ELR (cell line): ENCODE measurements at regions not wholly inside any gene's neighbourhood (a gene's known extent, or its start where the extent isn't known, plus 50 kb on each side); places are given as distances from the start of the nearest gene placed in this dataset.
"Not testable (repeated sequence)": the region's sequence is repeated elsewhere in the genome, so short reads cannot be mapped to it uniquely, and the experiment has no call there.

Source experiments
- DNase-seq: peaks from one replicate; pipeline ENCODE4 v3.0.0-alpha.2; 2015; ENCODE audit warnings: low read depth

DNA sequence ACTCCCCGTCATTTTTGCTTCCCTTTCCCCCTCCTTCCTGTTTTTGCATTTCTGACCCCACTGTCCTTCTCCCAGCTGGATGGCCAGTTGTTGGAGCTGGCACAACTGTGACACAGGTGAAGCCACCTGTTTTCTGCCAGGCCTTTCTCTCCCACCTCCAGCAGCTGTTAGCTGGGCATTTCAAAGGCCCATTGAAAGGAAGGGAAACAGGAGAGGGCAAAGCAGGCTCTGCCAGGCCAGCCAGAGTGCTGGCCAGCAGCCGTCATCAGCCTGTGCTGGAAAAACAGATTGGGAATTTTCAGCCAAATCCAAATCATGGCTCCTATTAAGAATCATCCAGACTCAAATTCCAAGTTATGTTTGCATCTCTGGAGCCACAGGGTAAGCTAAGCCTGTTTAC is 155.2 kb upstream of the C2CD4B start:
- DNase-seq = no peak

DNA sequence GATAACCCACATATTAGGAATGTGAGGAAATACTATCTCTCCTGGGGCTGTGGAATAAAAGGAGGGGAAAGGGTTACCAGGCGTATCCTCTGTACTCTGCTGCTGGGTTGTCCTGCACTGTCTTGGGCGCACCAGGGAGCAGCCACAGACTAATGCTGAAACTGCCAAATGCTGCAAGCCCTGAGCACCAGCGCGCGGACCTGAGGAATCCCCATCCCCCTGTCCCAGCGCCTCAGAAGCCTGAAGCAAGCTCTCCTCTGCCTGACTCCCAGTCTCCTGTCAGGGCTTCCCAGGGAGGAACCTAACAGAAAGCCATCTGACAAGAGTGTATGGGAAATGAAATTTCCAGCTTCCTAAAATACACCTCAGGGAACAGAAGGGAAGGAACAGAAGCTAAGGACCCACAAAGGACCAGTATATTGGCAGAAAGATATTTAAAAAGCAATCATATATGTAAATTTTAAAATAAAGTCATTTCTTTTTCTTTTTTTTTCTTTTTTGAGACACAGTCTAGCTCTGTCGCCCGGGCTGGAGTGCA is 158.3 kb upstream of the C2CD4B start:
- DNase-seq = no peak

DNA sequence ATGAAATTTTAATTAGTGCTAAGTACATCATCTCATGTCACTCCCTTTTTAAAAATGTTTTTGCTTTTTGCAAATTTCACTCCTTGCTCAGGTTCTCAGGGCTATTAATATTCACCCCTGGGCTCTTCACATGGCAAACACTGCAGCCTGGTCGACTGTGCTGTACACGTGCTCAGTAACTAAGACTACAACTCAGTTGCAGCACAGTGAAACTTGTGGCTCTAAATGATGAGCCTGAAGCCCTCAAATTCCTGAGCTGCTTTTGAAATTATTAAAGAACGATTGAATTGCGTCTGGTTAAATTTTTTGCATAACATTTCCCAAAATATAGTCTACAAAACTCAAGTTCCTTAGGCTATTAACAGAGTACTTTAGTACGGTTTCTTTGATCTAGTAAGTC is 159.3 kb upstream of the C2CD4B start:
- no peak for DNase-seq

DNA sequence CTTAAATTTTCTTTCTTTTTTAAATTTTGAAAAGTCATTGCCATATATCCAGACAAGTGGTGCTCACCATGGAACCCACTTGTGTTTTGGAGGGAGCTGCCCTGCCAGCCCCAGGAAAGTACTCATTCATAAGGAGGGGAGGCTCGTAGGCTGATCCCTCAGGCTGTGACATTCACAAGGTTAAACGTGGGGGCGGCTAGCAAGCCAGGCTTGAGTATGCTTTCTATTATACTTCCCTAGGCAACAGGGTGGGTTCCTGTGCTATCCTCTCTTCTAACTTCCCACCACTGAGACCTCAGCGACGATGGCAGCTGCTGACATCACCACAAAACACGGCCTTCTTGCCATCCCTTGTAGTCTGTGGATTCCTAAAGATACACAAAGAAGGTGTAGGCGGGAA is 160.5 kb upstream of the C2CD4B start:
- no peak for DNase-seq

DNA sequence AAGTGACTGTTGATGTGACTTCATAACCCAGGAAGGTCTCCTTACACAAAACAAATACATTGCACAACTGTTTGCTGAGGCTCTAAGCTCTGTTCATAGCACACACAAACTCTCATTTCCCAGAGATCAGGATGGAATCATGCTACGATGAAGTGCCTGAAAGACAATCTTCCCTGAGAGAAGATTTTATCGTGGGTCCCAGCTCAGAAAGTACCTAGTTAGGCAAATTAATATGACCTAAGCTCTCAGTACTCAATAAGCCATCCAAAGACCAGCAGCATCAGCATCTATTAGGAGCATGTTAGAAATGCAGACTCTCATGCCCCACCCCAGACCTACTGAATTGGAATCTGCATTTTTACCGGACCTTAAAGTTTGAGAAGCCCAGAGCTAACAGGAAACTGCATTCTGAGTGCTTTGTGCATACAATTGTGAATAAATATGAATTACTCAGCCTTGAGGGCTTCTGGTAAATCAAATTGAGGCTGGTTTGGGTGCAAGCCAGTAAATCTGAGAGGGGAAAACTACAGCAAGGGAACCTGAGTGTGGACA is 161.5 kb upstream of the C2CD4B start:
- no peak for DNase-seq

DNA sequence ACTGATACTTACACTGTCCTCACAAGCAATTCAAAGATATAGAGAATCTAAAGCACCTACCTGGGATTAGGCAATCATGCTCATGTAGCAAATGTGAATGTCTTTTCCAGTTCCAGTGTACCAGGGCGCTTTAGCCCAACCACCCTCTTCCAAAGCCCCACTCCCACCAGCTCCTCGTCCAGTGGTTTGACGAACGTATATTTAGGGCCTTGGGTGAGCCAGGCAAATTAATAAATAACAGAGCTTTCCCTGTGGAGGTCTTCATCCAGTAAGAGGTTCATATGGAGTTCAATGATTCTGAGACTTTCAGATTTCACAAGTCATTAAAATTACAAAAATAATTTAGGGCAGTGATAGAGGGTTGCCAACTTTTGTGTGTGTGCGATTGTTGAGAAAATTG is 162.3 kb upstream of the C2CD4B start:
- DNase-seq = no peak

DNA sequence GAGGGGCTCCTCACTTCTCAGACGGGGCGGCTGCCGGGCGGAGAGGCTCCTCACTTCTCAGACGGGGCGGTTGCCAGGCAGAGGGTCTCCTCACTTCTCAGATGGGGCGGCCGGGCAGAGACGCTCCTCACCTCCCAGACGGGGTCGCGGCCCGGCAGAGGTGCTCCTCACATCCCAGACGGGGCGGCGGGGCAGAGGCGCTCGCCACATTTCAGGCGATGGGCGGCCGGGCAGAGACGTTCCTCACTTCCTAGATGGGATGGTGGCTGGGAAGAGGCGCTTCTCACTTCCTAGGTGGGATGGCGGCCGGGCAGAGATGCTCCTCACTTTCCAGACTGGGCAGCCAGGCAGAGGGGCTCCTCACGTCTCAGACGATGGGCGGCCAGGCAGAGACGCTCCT is 167.4 kb upstream of the C2CD4B start:
- not testable (repeated sequence) for DNase-seq

DNA sequence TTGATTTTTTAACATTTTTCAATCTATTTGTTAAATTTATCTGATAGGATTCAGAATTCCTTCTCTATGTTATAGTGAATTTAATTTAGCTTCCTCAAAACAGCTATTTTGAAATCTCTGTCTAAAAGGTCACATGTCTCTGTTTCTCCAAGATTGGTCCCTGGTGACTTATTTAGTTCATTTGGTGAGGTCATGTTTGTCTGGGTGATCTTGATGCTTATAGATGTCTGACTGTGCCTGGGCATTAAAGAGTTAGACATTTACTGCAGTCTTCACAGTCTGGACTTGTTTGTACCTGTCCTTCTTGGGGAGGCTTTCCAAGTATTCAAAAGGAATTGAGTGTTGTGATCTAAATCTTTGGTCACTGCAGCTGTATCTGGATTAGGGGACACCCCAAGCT is 169.5 kb upstream of the C2CD4B start:
- DNase-seq = no peak

DNA sequence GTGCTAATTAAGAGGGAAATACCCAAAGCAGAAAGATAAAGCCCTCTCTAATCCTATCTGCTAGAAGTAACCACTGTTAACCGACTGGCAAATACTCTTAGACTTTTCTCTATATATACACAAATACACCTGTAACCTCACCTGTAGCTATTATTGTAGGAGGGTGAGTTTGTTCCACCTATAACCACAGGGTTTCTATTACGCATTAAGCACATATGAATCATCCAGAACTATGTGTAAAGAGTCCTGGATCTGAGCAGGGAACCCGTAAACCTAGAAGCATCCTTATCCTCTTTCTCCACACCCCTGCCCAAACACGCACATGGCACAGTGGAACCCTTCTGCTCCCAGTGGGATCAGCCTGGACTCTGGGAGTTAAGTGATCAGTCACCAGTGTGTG is 172.8 kb upstream of the C2CD4B start:
- peak; percentile 8 for DNase-seq

DNA sequence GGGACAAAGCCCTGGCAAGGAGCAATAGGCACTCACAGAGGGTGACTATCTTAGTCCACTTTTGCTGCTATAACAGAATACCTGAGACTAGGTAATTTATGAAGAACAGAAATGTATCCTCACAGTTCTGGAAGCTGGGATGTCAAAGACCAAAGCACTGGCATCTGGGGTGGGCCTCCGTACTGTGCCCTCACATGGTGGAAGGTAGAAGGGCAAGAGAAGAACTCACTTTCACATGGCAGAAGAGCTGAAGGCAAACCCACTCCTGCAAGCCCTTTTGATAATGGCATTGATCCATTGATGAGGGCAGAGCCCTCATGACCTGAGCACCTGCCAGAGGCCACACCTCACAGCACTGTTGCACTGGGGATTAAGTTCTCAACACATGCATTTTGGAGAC is 173.4 kb upstream of the C2CD4B start:
- no peak for DNase-seq

DNA sequence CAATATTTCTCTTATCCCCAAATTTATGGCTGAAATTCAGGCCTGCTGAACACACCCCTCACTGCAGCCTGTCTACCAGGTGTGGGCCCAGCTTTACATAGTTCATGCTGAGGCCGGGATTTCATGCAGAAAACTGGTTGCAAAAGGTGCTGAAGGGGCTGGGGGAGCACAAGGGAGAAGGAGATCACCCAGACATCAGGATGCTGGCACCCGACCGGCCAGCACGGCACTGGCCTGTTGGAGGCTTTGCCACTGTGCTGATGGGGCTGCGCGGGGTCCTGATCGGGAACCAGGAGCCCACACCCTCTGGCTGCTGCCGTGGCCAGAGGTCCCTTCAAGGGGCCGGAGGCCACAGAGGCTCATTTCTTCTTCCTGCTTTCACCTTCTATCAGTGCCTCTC is 177.9 kb upstream of the C2CD4B start:
- DNase-seq = no peak

DNA sequence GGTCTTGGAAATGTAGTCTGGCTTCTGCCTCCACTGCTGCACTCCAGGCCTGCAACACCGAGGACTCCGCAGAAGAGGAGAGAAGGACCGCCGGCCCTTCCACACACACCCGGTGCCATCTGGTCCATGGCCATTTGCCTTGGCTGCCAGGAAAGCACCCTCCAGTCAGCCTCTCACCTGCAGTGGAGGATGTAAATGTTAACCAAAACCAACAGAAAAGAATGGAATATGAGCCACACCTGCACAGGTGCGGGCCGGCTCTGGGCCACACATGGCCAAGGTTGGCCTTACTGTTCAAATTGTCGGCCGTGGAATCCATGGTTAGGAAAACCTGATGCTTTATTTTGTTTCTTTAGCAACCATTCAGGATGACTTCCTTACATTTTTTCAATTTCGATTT is 178.3 kb upstream of the C2CD4B start:
- DNase-seq = no peak

DNA sequence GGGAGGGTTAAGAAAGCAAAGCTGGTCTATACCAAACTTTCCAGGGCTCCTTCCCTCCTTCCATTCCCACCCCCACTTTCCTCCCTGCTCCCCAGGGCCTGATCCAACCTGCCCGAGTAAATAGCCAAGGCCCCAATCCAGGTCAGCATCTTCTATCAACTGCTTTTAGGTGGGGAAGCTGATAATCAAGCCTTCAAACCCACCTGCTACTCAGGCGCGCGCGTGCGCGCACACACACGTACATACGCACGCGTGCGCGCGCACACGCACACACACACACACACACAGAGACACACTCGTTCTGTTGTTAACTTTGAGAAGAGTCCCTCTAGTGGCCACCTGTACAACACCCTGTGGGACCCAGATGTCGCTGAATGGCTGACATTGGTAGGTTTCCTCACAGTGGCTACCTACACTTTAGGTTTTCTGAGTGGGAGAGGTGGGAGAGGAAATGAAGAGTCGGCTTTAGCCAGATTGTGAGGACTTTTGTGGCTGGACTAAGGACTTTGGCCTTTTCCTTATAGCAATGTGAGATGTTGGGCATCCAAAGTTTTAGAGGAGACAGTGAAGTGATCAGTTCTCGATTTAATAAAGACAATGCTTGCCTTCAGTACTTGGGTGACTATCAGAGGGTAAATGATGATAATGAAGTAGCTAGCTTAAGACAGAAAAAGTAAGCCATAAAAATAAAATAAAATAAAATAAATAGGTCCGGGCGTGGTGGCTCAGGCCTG is 179.9 kb upstream of the C2CD4B start:
- peak; percentile 58 for DNase-seq

DNA sequence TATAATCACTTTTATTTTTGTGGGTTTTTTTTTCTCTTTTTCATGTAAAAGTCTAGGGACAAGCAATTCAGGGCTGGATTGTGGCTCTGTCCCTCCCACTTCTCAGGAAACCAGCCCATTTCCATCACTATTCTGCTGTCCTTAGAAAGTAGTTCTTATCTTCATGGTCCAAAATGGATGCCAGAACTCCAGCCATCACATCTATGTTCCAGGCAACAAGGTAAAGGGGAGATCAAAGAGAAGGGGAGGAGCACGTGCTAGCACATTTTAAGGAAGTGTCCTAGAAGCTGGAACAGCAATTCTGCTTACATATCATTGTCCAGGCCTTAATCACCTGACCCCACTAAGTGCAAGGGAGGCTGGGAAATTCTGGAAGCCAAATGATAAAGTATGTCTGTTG is 181.1 kb upstream of the C2CD4B start:
- no peak for DNase-seq

DNA sequence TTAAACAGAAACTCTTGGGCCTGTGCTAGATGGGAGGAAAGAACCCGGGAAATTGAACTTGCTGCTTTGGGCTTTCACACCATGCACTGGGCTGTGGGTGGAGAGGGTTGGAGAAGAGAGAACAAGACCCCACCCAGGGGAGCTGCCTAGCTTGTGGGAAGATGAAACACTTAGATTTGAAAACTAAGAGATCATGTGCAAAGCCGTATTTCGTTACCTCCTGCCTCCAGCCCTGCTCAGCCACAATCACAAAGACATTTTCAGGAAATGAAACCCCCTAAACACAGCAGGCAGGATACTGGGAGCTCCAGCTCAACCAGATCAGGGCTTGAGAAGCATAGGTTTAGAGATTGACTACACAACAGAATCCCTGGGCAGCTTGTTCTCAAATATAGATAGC is 183.0 kb upstream of the C2CD4B start:
- DNase-seq = no peak

DNA sequence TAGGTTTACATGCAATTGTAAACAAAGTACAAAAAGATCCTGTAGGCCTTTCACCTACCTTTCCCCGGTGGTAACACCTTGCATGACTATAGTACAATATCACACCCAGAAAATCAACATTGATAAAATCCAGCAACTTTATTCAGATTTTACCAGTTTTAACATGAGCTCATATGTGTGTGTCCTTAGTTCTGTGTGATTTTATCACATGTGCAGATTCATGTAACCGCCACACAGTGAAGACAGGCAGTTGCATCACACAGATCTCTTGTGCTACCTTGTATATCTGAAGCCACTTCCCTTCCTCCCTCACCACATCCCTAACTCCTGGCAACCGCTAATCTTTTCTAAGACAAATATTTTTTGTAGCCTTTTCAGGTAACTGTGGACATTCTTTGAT is 183.5 kb upstream of the C2CD4B start:
- no peak for DNase-seq

DNA sequence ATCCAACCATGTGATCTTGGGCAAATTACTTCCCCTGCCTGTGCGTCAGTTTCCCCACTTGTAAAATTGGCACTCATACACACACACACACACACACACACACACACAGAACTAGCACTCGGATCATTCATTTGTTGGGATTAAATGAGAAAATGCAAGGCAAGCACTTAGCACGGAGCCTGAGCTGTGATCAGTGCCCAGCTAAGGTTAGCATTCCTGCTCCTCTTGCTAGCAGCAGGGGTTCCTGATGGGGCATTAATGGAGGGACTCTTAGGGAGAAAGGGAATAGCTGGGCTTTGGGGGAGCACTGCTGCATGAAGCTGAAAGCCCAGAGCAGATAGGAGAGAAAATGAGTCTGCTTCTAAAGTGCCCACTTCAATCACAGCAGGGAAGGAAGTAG is 187.7 kb upstream of the C2CD4B start:
- DNase-seq = no peak

DNA sequence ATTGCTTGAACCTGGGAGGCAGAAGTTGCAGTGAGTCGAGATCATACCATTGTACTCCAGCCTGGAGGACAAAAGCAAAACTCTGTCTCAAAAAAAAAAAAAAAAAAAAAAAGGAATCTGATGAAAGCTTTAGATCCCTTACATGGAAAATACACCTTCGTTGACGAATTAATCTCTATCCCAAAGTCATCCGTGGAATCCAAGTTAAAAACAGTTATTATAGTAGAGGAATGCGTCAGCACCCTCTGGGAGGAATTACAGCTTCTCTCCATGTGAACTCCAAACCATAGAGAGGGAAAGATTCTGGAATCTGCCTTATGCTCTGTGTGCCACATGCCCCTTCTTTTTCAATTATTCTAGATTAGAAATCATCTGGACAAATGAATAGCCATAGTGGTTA is 192.3 kb upstream of the C2CD4B start:
- DNase-seq = no peak

DNA sequence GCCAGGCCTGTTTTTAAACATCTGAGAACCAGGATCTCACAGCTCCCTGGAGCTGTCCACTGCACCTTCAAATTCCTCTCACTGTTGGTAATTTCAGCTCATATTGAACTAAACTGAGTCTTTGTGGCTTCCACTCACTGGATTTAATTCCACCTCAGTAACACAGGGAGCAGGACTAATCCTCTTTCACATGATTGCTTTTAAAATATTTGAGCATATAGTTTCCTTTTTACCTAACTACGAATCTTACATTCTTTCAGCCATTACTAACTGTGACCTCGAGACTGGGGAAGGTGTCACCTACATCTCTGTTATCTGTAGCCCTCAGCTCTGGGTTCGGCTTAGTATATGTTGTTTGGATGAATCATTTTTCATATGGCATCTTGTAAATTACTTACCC is 194.3 kb upstream of the C2CD4B start:
- DNase-seq = no peak

DNA sequence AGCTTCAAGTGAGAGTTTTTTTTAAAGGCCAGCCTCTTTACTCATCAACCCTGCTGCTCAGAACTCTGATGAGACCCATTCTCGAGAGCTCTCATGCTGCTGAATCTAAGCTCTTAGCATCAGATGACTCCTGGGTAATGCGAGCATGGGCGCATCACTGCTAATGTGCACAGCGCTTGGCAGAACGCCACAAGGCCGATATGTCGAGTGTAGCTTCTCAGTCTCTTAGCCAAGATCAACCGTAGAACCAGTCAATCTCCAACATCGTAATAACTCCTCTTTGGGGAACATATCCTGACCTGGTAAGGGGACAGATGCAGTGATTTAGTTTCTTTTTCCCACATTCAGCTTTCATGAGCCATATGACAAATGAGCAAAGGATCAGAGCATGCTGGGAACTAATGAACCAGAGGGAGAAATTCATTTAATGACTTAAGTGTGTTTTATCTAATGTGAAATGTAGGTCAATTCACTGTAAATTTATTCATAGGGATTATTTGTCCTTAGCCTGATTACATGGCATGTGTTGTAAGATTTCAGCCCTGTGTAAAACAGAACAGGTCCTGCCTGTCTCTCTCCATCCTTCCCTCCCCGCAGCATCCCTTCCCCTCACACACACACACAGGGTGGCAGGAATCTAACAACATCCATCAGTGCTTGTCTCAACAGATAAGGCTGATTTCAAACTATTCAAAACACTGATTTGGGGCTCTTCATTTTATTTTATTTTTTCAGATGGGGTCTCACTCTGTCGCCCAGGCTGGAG is 195.4 kb upstream of the C2CD4B start:
- DNase-seq = no peak

DNA sequence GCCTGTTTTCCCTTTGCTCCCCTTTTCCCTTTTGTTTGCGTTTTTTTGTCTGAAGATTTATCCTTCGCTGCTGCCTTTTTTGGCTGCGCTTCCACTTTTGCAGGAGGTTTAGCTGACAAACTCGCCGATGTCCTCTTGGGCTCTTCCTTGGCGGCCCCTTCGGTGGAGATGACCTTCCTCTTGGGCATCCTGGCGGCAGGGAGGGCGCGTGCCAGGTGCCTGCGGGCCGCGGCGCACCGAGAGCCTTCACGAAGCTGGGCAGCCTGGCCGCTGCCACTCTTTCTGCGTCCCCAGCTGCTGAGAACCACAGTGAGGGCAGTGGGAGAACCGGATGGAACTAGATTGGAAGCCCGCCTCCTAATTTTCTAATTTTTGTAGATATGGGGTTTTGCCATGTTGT is 197.1 kb upstream of the C2CD4B start:
- no peak for DNase-seq

DNA sequence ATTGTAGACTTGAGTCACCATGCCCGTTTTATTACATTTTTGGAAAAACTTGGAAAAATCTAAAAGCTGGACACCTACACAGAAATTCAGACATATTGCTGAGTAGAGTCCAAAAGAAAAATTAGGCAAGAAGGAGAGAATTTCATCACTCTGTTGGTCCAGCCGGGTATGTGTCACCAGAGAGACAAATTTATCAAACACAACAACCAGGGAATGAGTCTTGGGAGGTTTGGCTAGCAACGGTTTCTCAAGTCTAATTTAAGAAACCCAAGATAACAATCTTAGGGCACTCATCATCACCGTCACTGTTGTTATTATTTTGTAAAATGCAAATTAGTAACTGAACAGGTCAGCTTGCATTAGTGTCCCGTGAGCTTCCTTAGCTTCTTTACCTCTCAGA is 197.5 kb upstream of the C2CD4B start:
- DNase-seq = peak; percentile 14

DNA sequence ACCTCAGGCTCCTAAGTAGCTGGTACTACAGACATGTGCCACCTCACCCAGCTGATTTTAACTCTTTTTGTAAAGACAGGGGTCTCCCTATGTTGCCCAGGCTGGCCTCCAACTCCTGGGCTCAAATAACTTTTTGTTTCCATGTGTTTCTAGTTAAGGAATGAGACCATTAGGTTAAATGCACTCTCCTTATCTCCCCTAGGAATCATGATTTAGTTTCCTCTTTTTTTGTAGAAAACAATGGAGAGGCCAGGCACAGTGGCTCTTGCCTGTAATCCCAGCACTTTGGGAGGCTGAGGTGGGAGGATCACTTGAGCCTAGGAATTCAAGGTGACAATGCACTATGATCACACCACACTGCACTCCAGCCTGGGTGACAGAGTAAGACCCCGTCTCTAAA is 198.8 kb upstream of the C2CD4B start:
- DNase-seq = no peak
